ENCODE measurements at regions not wholly inside any gene's neighbourhood (a gene's known extent, or its start where the extent isn't known, plus 50 kb on each side); places are given as distances from the start of the nearest gene placed in this dataset.
A peak's percentile ranks its signal among the peaks of the same experiment; 100 is the strongest.
"Not testable (repeated sequence)": the region's sequence is repeated elsewhere in the genome, so short reads cannot be mapped to it uniquely, and the experiment has no call there.

GRCh38 chr6:170142559-170142958 is 148.3 kb downstream of the DLL1 start:
- H3K79me1 ChIP-seq (ENCODE audit: low read depth, low read length) = no peaks in the 10 kb centered on the region
- no peak overlapping the region for H3K23ac ChIP-seq (ENCODE audit: low read depth, low read length, poor library complexity)
- H2BK5ac ChIP-seq (ENCODE audit: low read length) = no peak overlapping the region
- H2AK5ac ChIP-seq (ENCODE audit: low read depth, low read length) = no peak overlapping the region
- H3K9me3 ChIP-seq (replicated peaks in 1 of 2; ENCODE audit: control insufficient read depth in 2 of 2, insufficient read depth in 1 of 2, low read depth in 1 of 2, low read length in 2 of 2) = peaks cover 3 to 8% of the 10 kb centered on the region in 2 donors
- H3K36me3 ChIP-seq (replicated peaks in 1 of 2; ENCODE audit: control insufficient read depth in 2 of 2, insufficient read depth in 2 of 2, low read length in 2 of 2) = no peaks in the 10 kb centered on the region
- no peak overlapping the region for H3K4ac ChIP-seq (ENCODE audit: low read length)
- no peak for DNase-seq (ENCODE audit: low spot score)
- H3K4me1 ChIP-seq (ENCODE audit: control insufficient read depth in 2 of 2, insufficient read depth in 1 of 2, low read depth in 1 of 2, low read length in 2 of 2) = peaks cover 0 to 2% of the 10 kb centered on the region in 2 donors
- no peak overlapping the region for H3K14ac ChIP-seq (ENCODE audit: low read length)
- H3K27ac ChIP-seq (replicated peaks; ENCODE audit: low read length) = no peak overlapping the region
- no peak overlapping the region for H2BK120ac ChIP-seq (ENCODE audit: low read depth, low read length)
- no peak overlapping the region for H3K18ac ChIP-seq (ENCODE audit: low read length)
- no peak overlapping the region for H2BK15ac ChIP-seq (ENCODE audit: low read length)
- no peak overlapping the region for H2AFZ ChIP-seq (ENCODE audit: low read length)
- H3K4me2 ChIP-seq (ENCODE audit: insufficient read depth, low read length, poor library complexity, severe bottlenecking) = no peak overlapping the region
- no CpG with 5 or more reads among the region's 7 CpGs for WGBS, 2 donors (ENCODE audit: extremely low coverage in 2 of 2, insufficient read length in 2 of 2, insufficient replicate concordance in 1 of 2)
- H3K27me3 ChIP-seq (ENCODE audit: control insufficient read depth in 3 of 3, insufficient read depth in 3 of 3, low read depth in 1 of 3, low read length in 3 of 3) = peaks cover 0 to 8% (median 2%) of the 10 kb centered on the region in 3 experiments
- H2BK12ac ChIP-seq (ENCODE audit: low read length) = no peak overlapping the region
- no peak overlapping the region for H3K9ac ChIP-seq (ENCODE audit: low read depth, low read length, poor library complexity)
- no peak overlapping the region for H4K8ac ChIP-seq (ENCODE audit: low read depth, low read length)
- H3K4me3 ChIP-seq (ENCODE audit: low read length in 2 of 2) = no peak overlapping the region
- H4K91ac ChIP-seq (ENCODE audit: low read depth, low read length, poor library complexity) = no peak overlapping the region

- H3K4me2 ChIP-seq (ENCODE audit: insufficient read depth, low read length, poor library complexity, severe bottlenecking) = not testable (repeated sequence)
These were observed 149.8 kb downstream of the DLL1 start for GRCh38 chr6:170141061-170141460.

DNA sequence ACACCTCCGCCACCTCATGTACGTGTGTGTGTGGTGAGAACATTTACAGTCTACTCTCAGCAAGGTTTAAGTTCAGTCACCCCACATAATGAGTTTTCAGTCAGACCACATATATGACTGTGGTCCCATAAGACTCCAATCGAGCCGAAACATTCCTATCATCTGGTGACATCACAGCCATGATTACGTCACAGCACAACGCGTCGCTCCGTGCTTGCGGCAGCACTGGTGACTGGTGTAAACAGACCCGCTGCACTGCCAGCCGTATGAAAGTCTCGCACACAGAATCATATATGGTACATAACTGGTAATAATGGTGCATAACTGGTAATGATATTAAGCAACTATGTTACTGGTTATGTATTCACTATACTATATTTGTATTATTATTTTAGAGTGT is 150.7 kb downstream of the DLL1 start:
- DNase-seq (ENCODE audit: low spot score) = no peak
- H4K91ac ChIP-seq (ENCODE audit: low read depth, low read length, poor library complexity) = no peak overlapping the region
- H3K4me1 ChIP-seq (ENCODE audit: control insufficient read depth in 2 of 2, insufficient read depth in 1 of 2, low read depth in 1 of 2, low read length in 2 of 2) = no peaks in the 10 kb centered on the region
- no peak overlapping the region for H3K14ac ChIP-seq (ENCODE audit: low read length)
- no peak overlapping the region for H2BK12ac ChIP-seq (ENCODE audit: low read length)
- H3K23ac ChIP-seq (ENCODE audit: low read depth, low read length, poor library complexity) = no peak overlapping the region
- no peak overlapping the region for H3K27ac ChIP-seq (replicated peaks; ENCODE audit: low read length)
- no peak overlapping the region for H2BK5ac ChIP-seq (ENCODE audit: low read length)
- peak overlapping the region; percentile 55 for H3K18ac ChIP-seq (ENCODE audit: low read length)
- no peak overlapping the region for H3K9ac ChIP-seq (ENCODE audit: low read depth, low read length, poor library complexity)
- no peak overlapping the region for H2AFZ ChIP-seq (ENCODE audit: low read length)
- peaks cover 5 to 22% of the 10 kb centered on the region in 2 donors for H3K9me3 ChIP-seq (replicated peaks in 1 of 2; ENCODE audit: control insufficient read depth in 2 of 2, insufficient read depth in 1 of 2, low read depth in 1 of 2, low read length in 2 of 2)
- no peaks in the 10 kb centered on the region for H3K36me3 ChIP-seq (replicated peaks in 1 of 2; ENCODE audit: control insufficient read depth in 2 of 2, insufficient read depth in 2 of 2, low read length in 2 of 2)
- no peak overlapping the region for H2BK120ac ChIP-seq (ENCODE audit: low read depth, low read length)
- no peaks in the 10 kb centered on the region for H3K79me1 ChIP-seq (ENCODE audit: low read depth, low read length)
- no peak overlapping the region for H3K4me2 ChIP-seq (ENCODE audit: insufficient read depth, low read length, poor library complexity, severe bottlenecking)
- H3K4ac ChIP-seq (ENCODE audit: low read length) = no peak overlapping the region
- H2AK5ac ChIP-seq (ENCODE audit: low read depth, low read length) = no peak overlapping the region
- no peak overlapping the region for H3K4me3 ChIP-seq (ENCODE audit: low read length in 2 of 2)
- H3K27me3 ChIP-seq (ENCODE audit: control insufficient read depth in 3 of 3, insufficient read depth in 3 of 3, low read depth in 1 of 3, low read length in 3 of 3) = no peaks in the 10 kb centered on the region
- no CpG with 5 or more reads among the region's 13 CpGs for WGBS, 2 donors (ENCODE audit: extremely low coverage in 2 of 2, insufficient read length in 2 of 2, insufficient replicate concordance in 1 of 2)
- H4K8ac ChIP-seq (ENCODE audit: low read depth, low read length) = no peak overlapping the region
- no peak overlapping the region for H2BK15ac ChIP-seq (ENCODE audit: low read length)

More at GRCh38 chr6:170141061-170141460, 149.8 kb downstream of the DLL1 start:
- not testable (repeated sequence) for H4K91ac ChIP-seq (ENCODE audit: low read depth, low read length, poor library complexity); H3K4me3 ChIP-seq (ENCODE audit: low read length in 2 of 2); H2BK120ac ChIP-seq (ENCODE audit: low read depth, low read length); H3K27ac ChIP-seq (replicated peaks; ENCODE audit: low read length); H3K23ac ChIP-seq (ENCODE audit: low read depth, low read length, poor library complexity); H3K4me1 ChIP-seq (ENCODE audit: control insufficient read depth in 2 of 2, insufficient read depth in 1 of 2, low read depth in 1 of 2, low read length in 2 of 2); H2BK12ac ChIP-seq (ENCODE audit: low read length); H2AFZ ChIP-seq (ENCODE audit: low read length); H2AK5ac ChIP-seq (ENCODE audit: low read depth, low read length); H3K14ac ChIP-seq (ENCODE audit: low read length); H2BK15ac ChIP-seq (ENCODE audit: low read length); DNase-seq (ENCODE audit: low spot score); H3K27me3 ChIP-seq (ENCODE audit: control insufficient read depth in 3 of 3, insufficient read depth in 3 of 3, low read depth in 1 of 3, low read length in 3 of 3); H3K4ac ChIP-seq (ENCODE audit: low read length); H3K9ac ChIP-seq (ENCODE audit: low read depth, low read length, poor library complexity); H3K36me3 ChIP-seq (replicated peaks in 1 of 2; ENCODE audit: control insufficient read depth in 2 of 2, insufficient read depth in 2 of 2, low read length in 2 of 2); H2BK5ac ChIP-seq (ENCODE audit: low read length); H3K79me1 ChIP-seq (ENCODE audit: low read depth, low read length); H4K8ac ChIP-seq (ENCODE audit: low read depth, low read length)
- WGBS, 2 donors (ENCODE audit: extremely low coverage in 2 of 2, insufficient read length in 2 of 2, insufficient replicate concordance in 1 of 2) = no CpG with 5 or more reads among the region's 10 CpGs
- Histone ChIP-seq H3K9me3 (replicated peaks in 1 of 2; ENCODE audit: control insufficient read depth in 2 of 2, insufficient read depth in 1 of 2, low read depth in 1 of 2, low read length in 2 of 2) (peaks cover 5 to 18% of the 10 kb centered on the region in 2 donors), H3K18ac (ENCODE audit: low read length) (peak overlapping the region; percentile 2)

DNA sequence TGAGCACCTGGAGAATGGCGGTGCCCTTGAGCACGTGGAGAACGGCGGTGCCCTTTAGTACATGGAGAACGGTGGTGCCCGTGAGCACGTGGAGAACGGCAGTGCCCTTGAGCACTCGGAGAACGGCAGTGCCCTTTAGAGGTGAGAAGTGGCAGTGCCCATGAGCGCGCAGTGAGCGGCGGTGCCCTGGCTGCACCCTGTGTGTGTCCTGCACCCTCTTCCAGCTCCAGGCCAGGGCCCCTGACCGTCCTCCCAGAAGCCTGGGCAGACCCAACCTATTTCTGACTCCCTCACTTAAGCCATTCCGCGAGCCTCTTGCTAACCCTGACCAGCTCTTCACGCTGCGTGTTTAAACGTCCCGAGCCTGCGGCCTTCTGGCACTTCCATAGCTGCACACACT is 151.3 kb downstream of the DLL1 start:
- no peak for DNase-seq (ENCODE audit: low spot score)
- no CpG with 5 or more reads among the region's 22 CpGs for WGBS, 2 donors (ENCODE audit: extremely low coverage in 2 of 2, insufficient read length in 2 of 2, insufficient replicate concordance in 1 of 2)

More for the DNA sequence above, 151.3 kb downstream of the DLL1 start:
- Histone ChIP-seq H3K27me3 (ENCODE audit: control insufficient read depth in 3 of 3, insufficient read depth in 3 of 3, low read depth in 1 of 3, low read length in 3 of 3) (no peaks in the 10 kb centered on the region), H3K18ac (ENCODE audit: low read length) (peak overlapping the region; percentile 5), H3K9ac (ENCODE audit: low read depth, low read length, poor library complexity) (no peak overlapping the region), H3K23ac (ENCODE audit: low read depth, low read length, poor library complexity) (peak overlapping the region; percentile 8), H2BK5ac (ENCODE audit: low read length) (no peak overlapping the region), H3K4me2 (ENCODE audit: insufficient read depth, low read length, poor library complexity, severe bottlenecking) (no peak overlapping the region), H4K8ac (ENCODE audit: low read depth, low read length) (no peak overlapping the region), H3K9me3 (replicated peaks in 1 of 2; ENCODE audit: control insufficient read depth in 2 of 2, insufficient read depth in 1 of 2, low read depth in 1 of 2, low read length in 2 of 2) (peaks cover 5 to 22% of the 10 kb centered on the region in 2 donors), H2AK5ac (ENCODE audit: low read depth, low read length) (peak overlapping the region; percentile 71), H4K91ac (ENCODE audit: low read depth, low read length, poor library complexity) (no peak overlapping the region), H2BK12ac (ENCODE audit: low read length) (peak overlapping the region; percentile 1), H2BK15ac (ENCODE audit: low read length) (peak overlapping the region; percentile 91), H3K27ac (replicated peaks; ENCODE audit: low read length) (no peak overlapping the region), H3K4me1 (ENCODE audit: control insufficient read depth in 2 of 2, insufficient read depth in 1 of 2, low read depth in 1 of 2, low read length in 2 of 2) (no peaks in the 10 kb centered on the region), H3K4me3 (ENCODE audit: low read length in 2 of 2) (peak overlapping the region in 1 of 2 donors; percentile 5), H3K14ac (ENCODE audit: low read length) (no peak overlapping the region), H2BK120ac (ENCODE audit: low read depth, low read length) (no peak overlapping the region), H3K79me1 (ENCODE audit: low read depth, low read length) (no peaks in the 10 kb centered on the region), H3K36me3 (replicated peaks in 1 of 2; ENCODE audit: control insufficient read depth in 2 of 2, insufficient read depth in 2 of 2, low read length in 2 of 2) (no peaks in the 10 kb centered on the region), H2AFZ (ENCODE audit: low read length) (no peak overlapping the region), H3K4ac (ENCODE audit: low read length) (no peak overlapping the region)
